Keratinocyte (primary cell): ENCODE measurements at regions not wholly inside any gene's neighbourhood (a gene's known extent, or its start where the extent isn't known, plus 50 kb on each side); places are given as distances from the start of the nearest gene placed in this dataset.

Experiments used
- DNase-seq: peaks from one replicate; pipeline ENCODE4 v3.0.0-alpha.2; 2011; ENCODE audit warnings: low read depth, missing footprints, low spot score
- FAIRE-seq: peaks from 2 replicates; lab custom pipeline; 2011; peaks lifted over from hg19 to GRCh38; lab: Jason Lieb, UNC
- H2AFZ ChIP-seq: 2 replicates; pipeline ENCODE4 v1.6.0; 2012; ENCODE audit warnings: low read length, control low read depth, inconsistent platforms; ENCODE audit not compliant: control insufficient read depth
- H3K27ac ChIP-seq: 2 replicates; pipeline ENCODE4 v1.5.1; 2011; ENCODE audit warnings: low read length; ENCODE audit not compliant: control insufficient read depth, insufficient read depth
- H3K27me3 ChIP-seq: 3 replicates; pipeline ENCODE4 v1.6.0; 2011; ENCODE audit warnings: low read length; ENCODE audit not compliant: control insufficient read depth, insufficient read depth; ENCODE audit errors: extremely low read depth
- H3K36me3 ChIP-seq, 2 experiments: 2 replicates in 1 of 2; 3 replicates in 1 of 2; pipeline ENCODE4 v1.5.1; 2011; ENCODE audit warnings: low read length in 2 of 2, mild to moderate bottlenecking in 1 of 2; ENCODE audit not compliant: control insufficient read depth in 2 of 2, insufficient read depth in 2 of 2; ENCODE audit errors: extremely low read depth in 1 of 2
- H3K4me1 ChIP-seq: 3 replicates; pipeline ENCODE4 v1.5.1; 2011; ENCODE audit warnings: low read length; ENCODE audit not compliant: control insufficient read depth, insufficient read depth; ENCODE audit errors: extremely low read depth
- H3K4me2 ChIP-seq: 3 replicates; pipeline ENCODE4 v1.6.0; 2011; ENCODE audit warnings: low read depth, low read length; ENCODE audit not compliant: control insufficient read depth, insufficient read depth; ENCODE audit errors: extremely low read depth
- H3K4me3 ChIP-seq, 3 experiments: fragments of 200-600 bp in 1 of 3; sonication (generic) in 1 of 3; 2 replicates in 2 of 3; 3 replicates in 1 of 3; pipeline ENCODE4 v1.5.1; 2011 to 2016; ENCODE audit warnings: low read length in 3 of 3, mild to moderate bottlenecking in 3 of 3, control low read depth in 2 of 3, inconsistent platforms in 1 of 3, low read depth in 1 of 3, mixed read lengths in 1 of 3, mixed run types in 1 of 3, moderate library complexity in 1 of 3; ENCODE audit not compliant: control insufficient read depth in 2 of 3, insufficient read depth in 2 of 3; ENCODE audit errors: extremely low read depth in 1 of 3
- H3K79me2 ChIP-seq: 2 replicates; pipeline ENCODE4 v1.6.0; 2012; ENCODE audit warnings: low read length; ENCODE audit not compliant: control insufficient read depth, insufficient read depth
- H3K9ac ChIP-seq: 3 replicates; pipeline ENCODE4 v1.6.0; 2011; ENCODE audit warnings: low read length; ENCODE audit not compliant: control insufficient read depth, insufficient read depth; ENCODE audit errors: extremely low read depth
- H3K9me1 ChIP-seq: 3 replicates; pipeline ENCODE4 v1.6.0; 2011; ENCODE audit warnings: low read length; ENCODE audit not compliant: control insufficient read depth, insufficient read depth; ENCODE audit errors: extremely low read depth
- H3K9me3 ChIP-seq: 2 replicates; pipeline ENCODE4 v1.5.1; 2012; ENCODE audit warnings: low read depth, low read length; ENCODE audit not compliant: control insufficient read depth
- H4K20me1 ChIP-seq: 3 replicates; pipeline ENCODE4 v1.6.0; 2011; ENCODE audit warnings: low read length; ENCODE audit not compliant: control insufficient read depth, insufficient read depth; ENCODE audit errors: extremely low read depth
- CTCF ChIP-seq, 3 experiments: IDR thresholded peaks in 1 of 3; conservative IDR thresholded peaks in 1 of 3; optimal IDR thresholded peaks in 1 of 3; 2 replicates in 2 of 3; 3 replicates in 1 of 3; pipeline versions ENCODE3 to v1.5.1; 2011; ENCODE audit warnings: low read length in 3 of 3, mild to moderate bottlenecking in 3 of 3, moderate library complexity in 2 of 3, control low read depth in 1 of 3, inconsistent platforms in 1 of 3; ENCODE audit not compliant: insufficient read depth in 2 of 3; ENCODE audit errors: extremely low read depth in 1 of 3
- EZH2 ChIP-seq: IDR thresholded peaks from one replicate; pipeline ENCODE4 v1.6.1; 2012; ENCODE audit warnings: inconsistent platforms, mild to moderate bottlenecking, low read length, moderate library complexity
- dilution Hi-C: fragments of 300-500 bp; cut with MboI; formaldehyde crosslinking; loops from one replicate; pipeline ENCODE4 v1.7.0; 2020; ENCODE audit warnings: low sequenced_read_pairs; ENCODE audit not compliant: extremely low pct_ligation_motif_present

GRCh38 chr6:47402081-47402480 is 75.5 kb upstream of the CD2AP start:
- dilution Hi-C loops: no loop called here

GRCh38 chr6:47403056-47403455 is 74.5 kb upstream of the CD2AP start:
- no peaks in the 10 kb centered on the region for H3K36me3 ChIP-seq
- no peak for FAIRE-seq
- no peaks in the 10 kb centered on the region for H4K20me1 ChIP-seq
- H3K9me3 ChIP-seq: no peaks in the 10 kb centered on the region
- H3K79me2 ChIP-seq: no peaks in the 10 kb centered on the region
- no peak overlapping the region for H2AFZ ChIP-seq
- H3K9ac ChIP-seq: no peak overlapping the region
- H3K4me3 ChIP-seq: no peak overlapping the region
- H3K4me1 ChIP-seq: no peaks in the 10 kb centered on the region
- no peaks in the 10 kb centered on the region for H3K9me1 ChIP-seq
- TF ChIP-seq EZH2 (no peak), CTCF (optimal IDR thresholded peaks at IDR 0.05 in 1 of 3, IDR thresholded peaks at IDR 0.05 in 1 of 3, conservative IDR thresholded peaks at IDR 0.05 in 1 of 3; ENCODE audit: extremely low read depth in 1 of 3, insufficient read depth in 2 of 3, low read length in 3 of 3) (no peak)
- H3K27me3 ChIP-seq: no peaks in the 10 kb centered on the region
- no peak overlapping the region for H3K27ac ChIP-seq
- no peak overlapping the region for H3K4me2 ChIP-seq
- DNase-seq: no peak
- dilution Hi-C loops: no loop called here

More at GRCh38 chr6:47402081-47402480, 75.5 kb upstream of the CD2AP start:
- Histone ChIP-seq H3K9me1 (no peaks in the 10 kb centered on the region), H3K79me2 (no peaks in the 10 kb centered on the region), H4K20me1 (no peaks in the 10 kb centered on the region), H3K27me3 (no peaks in the 10 kb centered on the region), H3K4me2 (no peak overlapping the region), H3K27ac (no peak overlapping the region), H3K4me3 (no peak overlapping the region), H3K36me3 (no peaks in the 10 kb centered on the region), H3K4me1 (no peaks in the 10 kb centered on the region), H3K9me3 (no peaks in the 10 kb centered on the region), H3K9ac (no peak overlapping the region), H2AFZ (no peak overlapping the region)
- no peak for TF ChIP-seq CTCF (optimal IDR thresholded peaks at IDR 0.05 in 1 of 3, IDR thresholded peaks at IDR 0.05 in 1 of 3, conservative IDR thresholded peaks at IDR 0.05 in 1 of 3; ENCODE audit: extremely low read depth in 1 of 3, insufficient read depth in 2 of 3, low read length in 3 of 3)
- TF ChIP-seq EZH2: no peak
- no peak for DNase-seq
- no peak for FAIRE-seq
